Hematopoietic multipotent progenitor cell treated with erythropoietin and hydrocortisone succinate and interleukin-3 and kit ligand, for 17 days (in vitro differentiated cells): ENCODE measurements at regions not wholly inside any gene's neighbourhood (a gene's known extent, or its start where the extent isn't known, plus 50 kb on each side); places are given as distances from the start of the nearest gene placed in this dataset.
"Not testable (repeated sequence)": the region's sequence is repeated elsewhere in the genome, so short reads cannot be mapped to it uniquely, and the experiment has no call there.

Source experiments
- DNase-seq: peaks from one replicate; pipeline ENCODE4 v3.0.0-alpha.2; 2015; ENCODE audit warnings: low spot score

- no peak for DNase-seq
Measured at GRCh38 chr2:15752552-15753232, 161.0 kb downstream of the DDX1 start.

- DNase-seq, result no peak
Measured at GRCh38 chr2:15753233-15753798, 161.6 kb downstream of the DDX1 start.

DNA sequence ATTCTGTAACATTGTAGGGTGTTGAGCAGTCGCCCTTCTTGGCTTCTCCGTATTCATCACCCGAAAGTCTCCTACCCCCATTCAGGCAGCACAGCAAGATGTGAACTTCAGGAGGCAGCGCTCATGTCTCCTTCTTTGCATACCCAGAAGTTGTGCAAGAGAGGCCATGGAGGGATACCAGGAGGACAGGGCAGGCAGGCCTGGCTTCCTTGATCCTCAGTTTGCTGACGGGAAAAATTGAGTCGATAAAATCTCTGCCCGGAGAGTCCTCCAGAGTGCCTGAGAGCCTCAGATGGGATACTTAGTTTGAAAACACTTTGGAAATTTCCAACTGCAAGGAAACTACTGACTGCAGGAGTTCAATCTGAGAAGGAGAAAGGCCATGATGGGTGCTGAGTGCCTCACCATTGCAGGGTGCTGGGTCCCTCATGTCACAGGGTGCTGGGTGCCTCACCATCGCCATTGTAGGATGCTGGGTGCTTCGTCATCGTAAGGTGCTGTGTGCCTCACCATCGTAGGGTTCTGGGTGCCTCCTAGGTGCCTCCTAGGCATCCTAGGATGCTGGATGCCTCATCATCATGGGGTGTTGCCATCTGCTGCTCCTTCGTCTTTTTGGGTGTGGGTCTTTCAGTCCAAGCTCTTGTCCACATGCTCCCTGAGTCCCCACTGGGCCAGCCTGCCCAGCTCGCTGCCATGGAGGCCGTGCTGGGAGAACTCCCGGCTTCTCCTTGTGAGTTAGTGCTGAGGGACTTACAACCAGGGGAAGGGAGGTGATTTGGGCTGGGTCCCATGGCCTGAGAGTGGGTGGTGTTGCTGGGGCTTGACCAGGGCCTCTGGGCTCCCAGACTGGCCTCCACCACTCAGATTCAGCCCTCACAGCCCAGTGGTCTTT is 162.4 kb downstream of the DDX1 start:
- DNase-seq, result no peak

- DNase-seq, result no peak
Measured at GRCh38 chr2:15754703-15755099, 163.0 kb downstream of the DDX1 start.

GRCh38 chr2:15755528-15755927 is 163.9 kb downstream of the DDX1 start:
- no peak for DNase-seq

DNA sequence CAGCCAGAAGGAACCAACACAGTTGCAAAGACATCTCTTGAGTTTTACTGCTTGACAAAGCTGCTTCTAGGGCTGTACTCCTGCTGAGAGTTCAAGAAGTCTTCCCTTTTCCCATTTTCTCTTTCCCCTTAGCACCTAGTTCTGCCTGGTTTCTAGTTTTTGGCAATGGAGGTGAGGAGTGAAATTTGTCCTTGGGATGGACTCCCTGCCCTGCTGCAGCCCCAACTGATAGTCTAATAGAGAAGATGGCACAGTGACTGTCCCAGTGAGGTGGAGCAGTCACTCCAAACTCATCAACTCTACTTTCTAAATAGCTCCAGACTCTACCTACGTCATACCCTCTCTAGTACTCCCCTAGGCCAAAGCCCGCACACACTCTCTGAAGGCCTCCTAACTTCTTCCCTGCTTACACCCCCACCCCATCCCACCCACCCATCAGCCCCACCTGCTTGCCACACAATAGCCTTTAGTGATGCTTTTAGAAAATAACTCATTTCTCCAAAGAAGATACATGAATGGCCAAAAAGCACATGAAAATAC is 164.4 kb downstream of the DDX1 start:
- no peak for DNase-seq

- no peak for DNase-seq
Measured at GRCh38 chr2:15756882-15757819, 165.5 kb downstream of the DDX1 start.

- DNase-seq, result no peak
Measured at GRCh38 chr2:15757820-15758586, 166.3 kb downstream of the DDX1 start.

DNA sequence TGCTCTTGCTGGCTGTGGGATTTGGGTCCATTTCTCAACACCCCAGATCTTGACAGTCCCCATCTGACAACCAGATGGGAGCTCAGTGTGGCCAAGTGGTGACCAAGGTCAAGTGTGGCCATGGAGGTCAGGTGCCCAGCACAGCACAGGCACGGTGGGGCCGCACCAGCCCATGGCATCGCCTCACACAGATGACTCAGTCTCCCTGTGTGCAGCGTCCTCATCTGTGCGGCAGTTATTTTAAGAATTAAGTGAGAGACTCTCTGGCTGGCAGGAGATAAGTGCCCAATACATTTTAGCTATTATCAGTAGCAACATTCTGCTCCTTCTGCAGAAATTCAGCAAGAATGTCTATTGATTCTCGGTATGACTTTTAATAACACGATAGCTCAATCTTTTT is 167.2 kb downstream of the DDX1 start:
- DNase-seq, result peak; percentile 51

- no peak for DNase-seq
Measured at GRCh38 chr2:15759385-15759784, 167.7 kb downstream of the DDX1 start.

- DNase-seq, result not testable (repeated sequence)
Measured at GRCh38 chr2:15759791-15760190, 168.1 kb downstream of the DDX1 start.

- DNase-seq, result no peak
Measured at GRCh38 chr2:15760232-15760910, 168.7 kb downstream of the DDX1 start.

DNA sequence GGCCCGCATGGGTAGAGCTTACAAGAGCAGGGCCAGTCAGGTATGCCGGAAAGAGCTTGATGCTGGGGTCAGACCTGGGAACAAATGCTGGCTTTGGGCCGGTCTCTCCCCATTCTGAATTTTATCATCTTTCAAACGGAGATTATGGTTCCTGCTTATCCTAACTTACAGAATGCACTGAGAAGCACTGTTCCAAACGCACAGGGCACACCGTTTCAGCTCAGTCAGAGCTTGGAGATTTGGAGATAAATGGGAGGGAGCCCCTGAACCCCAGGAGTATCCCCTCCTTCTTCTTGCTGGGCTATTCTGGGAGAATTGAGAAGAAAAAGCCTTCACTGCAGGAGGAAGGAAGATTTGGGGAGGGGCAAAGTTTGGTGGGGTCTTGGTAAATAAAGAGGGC is 169.4 kb downstream of the DDX1 start:
- no peak for DNase-seq

DNA sequence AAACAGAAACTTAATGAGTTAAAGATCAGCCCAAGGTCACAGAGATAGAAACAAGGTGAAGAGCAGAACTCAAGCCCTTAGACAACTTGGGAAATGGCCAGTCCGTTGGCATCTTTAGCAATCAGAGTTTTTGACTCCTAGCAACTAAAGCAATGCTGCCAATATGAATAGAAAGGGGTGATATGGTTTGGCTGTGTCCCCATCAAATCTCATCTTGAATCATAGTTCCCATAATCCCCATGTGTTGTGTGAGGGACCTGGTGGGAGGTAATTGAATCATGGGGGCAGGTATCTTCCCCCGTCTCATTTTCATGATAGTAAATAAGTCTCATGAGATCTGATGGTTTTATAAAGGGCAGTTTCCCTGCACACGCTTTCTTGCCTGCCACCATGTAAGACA is 170.2 kb downstream of the DDX1 start:
- DNase-seq, result no peak

GRCh38 chr2:15762449-15762848 is 170.8 kb downstream of the DDX1 start:
- DNase-seq, result no peak

DNA sequence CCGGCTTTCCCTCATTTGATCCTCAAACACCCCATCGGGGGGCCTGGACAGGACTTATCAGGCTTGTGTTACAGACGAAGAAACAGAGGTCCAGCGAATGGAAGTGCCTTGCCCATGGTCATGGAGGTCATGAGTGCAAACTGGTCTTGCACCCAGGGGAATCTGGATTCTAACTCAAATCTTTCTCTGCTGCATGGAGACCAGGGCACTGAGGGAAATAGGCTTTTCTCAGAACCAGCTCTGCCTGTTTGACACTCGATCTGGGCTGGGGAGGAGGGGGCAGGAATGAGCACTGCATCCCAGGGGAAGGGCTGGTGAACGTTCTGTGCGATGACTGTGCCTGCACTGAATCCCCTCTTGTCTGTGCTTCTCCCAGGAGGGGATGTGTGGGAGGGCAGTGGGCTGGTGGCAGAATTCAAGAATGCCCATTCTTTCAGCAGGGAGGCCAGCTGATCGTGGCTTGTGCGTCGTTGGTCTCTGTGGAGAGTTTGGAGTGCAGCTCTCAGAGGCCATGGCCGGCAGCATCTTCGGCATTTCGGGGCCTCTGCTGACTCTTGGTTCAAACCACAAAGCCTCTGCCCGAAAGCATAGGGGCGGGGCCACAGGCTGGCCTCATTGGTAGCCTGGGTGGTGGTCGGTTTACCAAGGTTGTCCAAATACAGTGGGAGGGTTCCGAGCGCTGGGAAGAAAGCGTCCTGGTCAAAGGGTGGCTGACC is 171.6 kb downstream of the DDX1 start:
- DNase-seq, result no peak

GRCh38 chr2:15763822-15764682 is 172.4 kb downstream of the DDX1 start:
- DNase-seq, result peak; percentile 70

DNA sequence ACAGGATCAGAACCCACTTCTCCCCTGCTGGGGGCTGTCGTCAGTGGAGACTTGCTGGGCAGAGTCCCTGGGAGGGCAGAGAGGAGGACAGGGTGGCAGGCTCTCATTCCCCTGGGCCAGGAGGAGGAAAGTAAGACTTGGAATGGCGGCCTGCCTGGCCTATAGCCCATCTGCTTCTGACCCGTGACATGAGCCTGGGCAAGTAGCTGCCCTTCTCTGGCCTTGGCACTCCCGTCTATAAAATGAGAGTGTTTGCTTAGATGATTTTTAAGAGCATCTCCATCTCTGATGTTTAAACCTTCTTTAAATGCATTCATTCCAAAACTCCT is 173.0 kb downstream of the DDX1 start:
- DNase-seq, result peak; percentile 24

DNA sequence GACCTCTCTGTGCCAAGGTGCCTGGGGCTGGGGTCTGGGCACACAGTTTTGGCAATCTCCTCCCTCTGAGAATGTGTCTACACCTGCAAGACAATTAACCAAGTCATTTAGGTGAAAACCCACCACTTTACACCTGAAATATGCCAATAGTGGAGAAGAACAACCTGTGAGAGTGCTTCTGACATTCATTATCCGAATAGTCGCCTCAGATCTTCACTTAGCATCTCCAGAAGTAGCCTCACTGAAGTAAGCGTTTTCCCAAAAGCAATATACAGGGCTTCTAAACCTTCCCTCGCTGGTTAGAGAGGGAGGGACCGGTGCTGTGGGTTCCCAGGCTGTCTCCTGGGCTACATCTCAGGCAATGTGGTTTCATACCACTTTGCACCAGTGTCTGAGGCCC is 173.5 kb downstream of the DDX1 start:
- DNase-seq, result no peak
